ENCODE measurements at regions not wholly inside any gene's neighbourhood (a gene's known extent, or its start where the extent isn't known, plus 50 kb on each side); places are given as distances from the start of the nearest gene placed in this dataset.
A peak's percentile ranks its signal among the peaks of the same experiment; 100 is the strongest.
"Not testable (repeated sequence)": the region's sequence is repeated elsewhere in the genome, so short reads cannot be mapped to it uniquely, and the experiment has no call there.

- H3K36me3 ChIP-seq: no peaks in the 10 kb centered on the region
- H3K27ac ChIP-seq: no peak overlapping the region
- H3K27me3 ChIP-seq (ENCODE audit: low read depth): no peaks in the 10 kb centered on the region
- intact Hi-C loops (cut with DNase I): no loop called here
- TF ChIP-seq CTCF (IDR thresholded peaks at IDR 0.05): no peak
- DNase-seq (no peak), ATAC-seq (no peak)
- H3K9me3 ChIP-seq: no peaks in the 10 kb centered on the region
- no peak overlapping the region for H3K4me3 ChIP-seq
- no peaks in the 10 kb centered on the region for H3K4me1 ChIP-seq
Observed at GRCh38 chr11:86873573-86874083, 73.3 kb downstream of the PRSS23 start.

GRCh38 chr11:86874304-86875056 lies 74.1 kb downstream of the PRSS23 start:
- DNase-seq (no peak), ATAC-seq (no peak)
- Histone ChIP-seq H3K27me3 (ENCODE audit: low read depth) (no peaks in the 10 kb centered on the region), H3K4me1 (no peaks in the 10 kb centered on the region), H3K9me3 (no peaks in the 10 kb centered on the region), H3K27ac (no peak overlapping the region), H3K36me3 (no peaks in the 10 kb centered on the region), H3K4me3 (no peak overlapping the region)
- TF ChIP-seq CTCF (IDR thresholded peaks at IDR 0.05): no peak
- intact Hi-C loops (cut with DNase I): no loop called here

GRCh38 chr11:86876716-86877234 lies 76.4 kb downstream of the PRSS23 start:
- no peak for TF ChIP-seq CTCF (IDR thresholded peaks at IDR 0.05)
- Histone ChIP-seq H3K27me3 (ENCODE audit: low read depth) (no peaks in the 10 kb centered on the region), H3K4me1 (no peaks in the 10 kb centered on the region), H3K9me3 (no peaks in the 10 kb centered on the region), H3K36me3 (no peaks in the 10 kb centered on the region), H3K4me3 (no peak overlapping the region), H3K27ac (no peak overlapping the region)
- ATAC-seq (peak; percentile 16 to 42), DNase-seq (no peak)
- intact Hi-C loops (cut with DNase I): no loop called here

- intact Hi-C loops (cut with DNase I): no loop called here
- H3K4me3 ChIP-seq: no peak overlapping the region
- ATAC-seq (no peak), DNase-seq (no peak)
- H3K36me3 ChIP-seq: no peaks in the 10 kb centered on the region
- no peak overlapping the region for H3K27ac ChIP-seq
- H3K27me3 ChIP-seq (ENCODE audit: low read depth): no peaks in the 10 kb centered on the region
- H3K4me1 ChIP-seq: no peaks in the 10 kb centered on the region
- no peak for TF ChIP-seq CTCF (IDR thresholded peaks at IDR 0.05)
- H3K9me3 ChIP-seq: no peaks in the 10 kb centered on the region
Observed at GRCh38 chr11:86877503-86877902, 77.2 kb downstream of the PRSS23 start.

- H3K4me3 ChIP-seq; ATAC-seq; H3K9me3 ChIP-seq; H3K27me3 ChIP-seq (ENCODE audit: low read depth); DNase-seq; H3K4me1 ChIP-seq; intact Hi-C loops (cut with DNase I); H3K36me3 ChIP-seq; H3K27ac ChIP-seq: not testable (repeated sequence)
Observed at GRCh38 chr11:86879241-86879640, 76.0 kb downstream of the FZD4 start.

- ATAC-seq (no peak), DNase-seq (no peak)
- TF ChIP-seq CTCF (IDR thresholded peaks at IDR 0.05): no peak
Observed at GRCh38 chr11:86885311-86885710, 69.9 kb downstream of the FZD4 start.

More at GRCh38 chr11:86885311-86885710, 69.9 kb downstream of the FZD4 start:
- Histone ChIP-seq H3K27me3 (ENCODE audit: low read depth) (no peaks in the 10 kb centered on the region), H3K27ac (no peak overlapping the region), H3K4me3 (no peak overlapping the region), H3K36me3 (no peaks in the 10 kb centered on the region), H3K4me1 (no peaks in the 10 kb centered on the region), H3K9me3 (no peaks in the 10 kb centered on the region)
- intact Hi-C loops (cut with DNase I): no loop called here

Data from lower lobe of right lung (tissue), 2 donors.